ENCODE measurements at regions not wholly inside any gene's neighbourhood (a gene's known extent, or its start where the extent isn't known, plus 50 kb on each side); places are given as distances from the start of the nearest gene placed in this dataset.

DNA sequence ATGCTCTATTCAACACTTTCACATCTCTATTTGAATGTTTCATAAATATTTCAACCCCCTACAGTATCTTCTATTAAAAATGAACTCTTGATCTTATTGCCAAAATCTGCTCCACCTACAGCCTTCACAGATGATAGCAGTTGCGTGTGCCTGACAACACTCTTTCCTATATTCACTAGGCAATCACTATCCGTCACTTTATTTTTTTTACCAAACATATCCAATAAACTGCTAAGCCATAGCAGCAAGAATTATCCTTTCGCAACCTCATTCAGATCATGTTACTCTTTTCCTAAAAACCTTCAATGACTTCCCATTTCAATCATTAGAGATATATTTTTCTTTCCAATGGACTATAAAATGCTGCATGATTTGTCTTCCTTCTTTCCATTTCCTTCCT is 629.8 kb upstream of the PCDH9 start:
- TF ChIP-seq, protein P1, sequence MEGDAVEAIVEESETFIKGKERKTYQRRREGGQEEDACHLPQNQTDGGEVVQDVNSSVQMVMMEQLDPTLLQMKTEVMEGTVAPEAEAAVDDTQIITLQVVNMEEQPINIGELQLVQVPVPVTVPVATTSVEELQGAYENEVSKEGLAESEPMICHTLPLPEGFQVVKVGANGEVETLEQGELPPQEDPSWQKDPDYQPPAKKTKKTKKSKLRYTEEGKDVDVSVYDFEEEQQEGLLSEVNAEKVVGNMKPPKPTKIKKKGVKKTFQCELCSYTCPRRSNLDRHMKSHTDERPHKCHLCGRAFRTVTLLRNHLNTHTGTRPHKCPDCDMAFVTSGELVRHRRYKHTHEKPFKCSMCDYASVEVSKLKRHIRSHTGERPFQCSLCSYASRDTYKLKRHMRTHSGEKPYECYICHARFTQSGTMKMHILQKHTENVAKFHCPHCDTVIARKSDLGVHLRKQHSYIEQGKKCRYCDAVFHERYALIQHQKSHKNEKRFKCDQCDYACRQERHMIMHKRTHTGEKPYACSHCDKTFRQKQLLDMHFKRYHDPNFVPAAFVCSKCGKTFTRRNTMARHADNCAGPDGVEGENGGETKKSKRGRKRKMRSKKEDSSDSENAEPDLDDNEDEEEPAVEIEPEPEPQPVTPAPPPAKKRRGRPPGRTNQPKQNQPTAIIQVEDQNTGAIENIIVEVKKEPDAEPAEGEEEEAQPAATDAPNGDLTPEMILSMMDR (IDR thresholded peaks at IDR 0.05; ENCODE audit: low read depth, low read length, poor library complexity, severe bottlenecking) = no peak
- no peak for TF ChIP-seq EZH2phosphoT487 (IDR thresholded peaks at IDR 0.05; ENCODE audit: borderline replicate concordance, low read length)
- no peak overlapping the region for H3K27ac ChIP-seq (ENCODE audit: low read depth, low read length)

GRCh38 chr13:67857581-67858310 is 627.6 kb upstream of the PCDH9 start:
- no peaks in the 10 kb centered on the region for H3K27me3 ChIP-seq (ENCODE audit: control insufficient read depth, low read length)
- no peak for TF ChIP-seq EZH2phosphoT487 (IDR thresholded peaks at IDR 0.05; ENCODE audit: borderline replicate concordance, low read length)
- TF ChIP-seq, protein P1 (IDR thresholded peaks at IDR 0.05; ENCODE audit: low read depth, low read length, poor library complexity, severe bottlenecking) = no peak
- no peak overlapping the region for H3K4me2 ChIP-seq (ENCODE audit: low read length)
- no peaks in the 10 kb centered on the region for H3K79me2 ChIP-seq (ENCODE audit: control insufficient read depth, low read length)
- no peaks in the 10 kb centered on the region for H3K4me1 ChIP-seq (ENCODE audit: control insufficient read depth, low read length)
- H3K27ac ChIP-seq (ENCODE audit: low read depth, low read length) = no peak overlapping the region
- no peaks in the 10 kb centered on the region for H3F3A ChIP-seq (ENCODE audit: control insufficient read depth, insufficient read depth)
- H3K4me3 ChIP-seq (ENCODE audit: low read length) = no peak overlapping the region
- H3K36me3 ChIP-seq (ENCODE audit: control insufficient read depth, low read length) = no peaks in the 10 kb centered on the region
- H4K20me1 ChIP-seq (ENCODE audit: control insufficient read depth, insufficient read depth, low read depth, low read length) = no peaks in the 10 kb centered on the region
- H3K9me3 ChIP-seq (ENCODE audit: control insufficient read depth, insufficient read depth, low read length) = no peaks in the 10 kb centered on the region
- no peaks in the 10 kb centered on the region for H3K9me2 ChIP-seq (replicated peaks; ENCODE audit: control insufficient read depth, low read length)

More for the DNA sequence above, 629.8 kb upstream of the PCDH9 start:
- Histone ChIP-seq H3K9me3 (ENCODE audit: control insufficient read depth, insufficient read depth, low read length) (no peaks in the 10 kb centered on the region), H3K4me1 (ENCODE audit: control insufficient read depth, low read length) (no peaks in the 10 kb centered on the region), H3K27me3 (ENCODE audit: control insufficient read depth, low read length) (no peaks in the 10 kb centered on the region), H3K36me3 (ENCODE audit: control insufficient read depth, low read length) (no peaks in the 10 kb centered on the region), H3F3A (ENCODE audit: control insufficient read depth, insufficient read depth) (no peaks in the 10 kb centered on the region), H3K4me3 (ENCODE audit: low read length) (no peak overlapping the region), H3K9me2 (replicated peaks; ENCODE audit: control insufficient read depth, low read length) (no peaks in the 10 kb centered on the region), H3K79me2 (ENCODE audit: control insufficient read depth, low read length) (no peaks in the 10 kb centered on the region), H4K20me1 (ENCODE audit: control insufficient read depth, insufficient read depth, low read depth, low read length) (no peaks in the 10 kb centered on the region), H3K4me2 (ENCODE audit: low read length) (no peak overlapping the region)

- H3F3A ChIP-seq (ENCODE audit: control insufficient read depth, insufficient read depth) = no peaks in the 10 kb centered on the region
Measured at GRCh38 chr13:67856955-67857354, 626.8 kb upstream of the PCDH9 start.

More at GRCh38 chr13:67856955-67857354, 626.8 kb upstream of the PCDH9 start:
- Histone ChIP-seq H3K9me3 (ENCODE audit: control insufficient read depth, insufficient read depth, low read length) (no peaks in the 10 kb centered on the region), H4K20me1 (ENCODE audit: control insufficient read depth, insufficient read depth, low read depth, low read length) (no peaks in the 10 kb centered on the region), H3K27me3 (ENCODE audit: control insufficient read depth, low read length) (no peaks in the 10 kb centered on the region), H3K27ac (ENCODE audit: low read depth, low read length) (no peak overlapping the region), H3K9me2 (replicated peaks; ENCODE audit: control insufficient read depth, low read length) (no peaks in the 10 kb centered on the region), H3K4me1 (ENCODE audit: control insufficient read depth, low read length) (no peaks in the 10 kb centered on the region), H3K36me3 (ENCODE audit: control insufficient read depth, low read length) (no peaks in the 10 kb centered on the region), H3K79me2 (ENCODE audit: control insufficient read depth, low read length) (no peaks in the 10 kb centered on the region), H3K4me2 (ENCODE audit: low read length) (no peak overlapping the region), H3K4me3 (ENCODE audit: low read length) (no peak overlapping the region)
- TF ChIP-seq, protein P1 (IDR thresholded peaks at IDR 0.05; ENCODE audit: low read depth, low read length, poor library complexity, severe bottlenecking) = no peak
- TF ChIP-seq EZH2phosphoT487 (IDR thresholded peaks at IDR 0.05; ENCODE audit: borderline replicate concordance, low read length) = no peak

Measured in DOHH2 (cell line).